Natural killer cell (primary cell): ENCODE measurements at regions not wholly inside any gene's neighbourhood (a gene's known extent, or its start where the extent isn't known, plus 50 kb on each side); places are given as distances from the start of the nearest gene placed in this dataset.

Experiments used
- ATAC-seq, 3 donors: fragments of 150-1000 bp in 2 of 3; fragments of 200-7000 bp in 1 of 3; cut with Tn5 transposase; 1 replicate in 1 of 3; 2 replicates in 2 of 3; pipeline ENCODE4 v1.10.0; 2021; ENCODE audit warnings: mild to moderate bottlenecking in 2 of 3, moderate library complexity in 2 of 3
- DNase-seq, 2 donors: peaks; one replicate each; pipeline versions ENCODE4 v3.0.0 to v3.0.0-alpha.2; 2013 to 2021; ENCODE audit warnings: mixed read lengths in 1 of 2
- H3K27ac ChIP-seq: one replicate; pipeline ENCODE4 v1.5.1; 2013; ENCODE audit warnings: mild to moderate bottlenecking, low read length
- H3K27me3 ChIP-seq: one replicate; pipeline ENCODE4 v1.6.1; 2013; ENCODE audit warnings: low read length; ENCODE audit not compliant: control insufficient read depth, insufficient read depth
- H3K36me3 ChIP-seq: one replicate; pipeline ENCODE4 v1.6.1; 2013; ENCODE audit warnings: low read length; ENCODE audit not compliant: control insufficient read depth, insufficient read depth
- H3K4me1 ChIP-seq: one replicate; pipeline ENCODE4 v1.6.1; 2013; ENCODE audit warnings: low read length; ENCODE audit not compliant: control insufficient read depth, insufficient read depth
- H3K4me3 ChIP-seq: one replicate; pipeline ENCODE4 v1.5.1; 2013; ENCODE audit warnings: low read length
- H3K9me3 ChIP-seq: one replicate; pipeline ENCODE4 v1.6.1; 2013; ENCODE audit warnings: low read length; ENCODE audit not compliant: control insufficient read depth, insufficient read depth
- H3K27ac Mint-ChIP-seq, 2 donors: one replicate each; pipeline ENCODE4 v1.8.0; 2022; ENCODE audit warnings: mild to moderate bottlenecking in 2 of 2, mixed read lengths in 2 of 2, moderate library complexity in 1 of 2
- H3K27me3 Mint-ChIP-seq, 2 donors: one replicate each; pipeline ENCODE4 v1.8.0; 2022; ENCODE audit warnings: low read depth in 2 of 2, mixed read lengths in 2 of 2
- H3K36me3 Mint-ChIP-seq: one replicate; pipeline ENCODE4 v1.8.0; 2022; ENCODE audit warnings: mixed read lengths
- H3K4me1 Mint-ChIP-seq, 2 donors: one replicate each; pipeline ENCODE4 v1.8.0; 2022; ENCODE audit warnings: mixed read lengths in 2 of 2
- H3K4me3 Mint-ChIP-seq: one replicate; pipeline ENCODE4 v1.8.0; 2022; ENCODE audit warnings: mild to moderate bottlenecking, moderate library complexity, mixed read lengths
- H3K9me3 Mint-ChIP-seq, 2 donors: one replicate each; pipeline ENCODE4 v1.8.0; 2022; ENCODE audit warnings: mixed read lengths in 2 of 2
- CTCF ChIP-seq: fragments of 200-600 bp; IDR thresholded peaks from one replicate; pipeline ENCODE4 v1.8.0; 2022; ENCODE audit warnings: antibody characterized with exemption
- WGBS: methylation state at CpG from one replicate; pipeline ENCODE4 v1.1.7; 2013; ENCODE audit warnings: missing lambda C conversion rate; ENCODE audit not compliant: insufficient coverage; 5-methylcytosine and 5-hydroxymethylcytosine counted together
- intact Hi-C: fragments of 100-400 bp; cut with micrococcal nuclease; formaldehyde crosslinking; loops from one replicate; pipeline ENCODE4 v1.14.2; 2022

GRCh38 chr10:107727767-107728317, 563.3 kb upstream of the SORCS1 start:
- H3K27ac ChIP-seq = no peak overlapping the region
- Mint-ChIP-seq H3K27ac (no peak overlapping the region), H3K4me3 (no peak overlapping the region), H3K36me3 (no peaks in the 10 kb centered on the region), H3K4me1 (no peaks in the 10 kb centered on the region), H3K27me3 (no peaks in the 10 kb centered on the region), H3K9me3 (peaks cover 6 to 8% of the 10 kb centered on the region in 2 donors)
- intact Hi-C loops = no loop called here
- no peak for TF ChIP-seq CTCF
- H3K4me1 ChIP-seq = no peaks in the 10 kb centered on the region
- DNase-seq (no peak), ATAC-seq (no peak)
- H3K4me3 ChIP-seq = no peak overlapping the region
- 83% methylated on average over 1 of the region's 2 CpGs for WGBS
- no peaks in the 10 kb centered on the region for H3K36me3 ChIP-seq
- H3K27me3 ChIP-seq = no peaks in the 10 kb centered on the region
- H3K9me3 ChIP-seq = peaks cover 13% of the 10 kb centered on the region

- no peak overlapping the region for H3K4me3 Mint-ChIP-seq
- TF ChIP-seq CTCF = no peak
- DNase-seq = no peak
Observed at GRCh38 chr10:107718864-107719263, 554.4 kb upstream of the SORCS1 start.

GRCh38 chr10:107717046-107717445, 552.5 kb upstream of the SORCS1 start:
- no peaks in the 10 kb centered on the region for H3K27me3 Mint-ChIP-seq
- H3K27ac ChIP-seq = no peak overlapping the region
- H3K4me1 Mint-ChIP-seq = no peaks in the 10 kb centered on the region
- ATAC-seq (no peak), DNase-seq (no peak)
- H3K36me3 ChIP-seq = no peaks in the 10 kb centered on the region
- no peaks in the 10 kb centered on the region for H3K9me3 ChIP-seq
- H3K4me3 ChIP-seq = no peak overlapping the region
- no peaks in the 10 kb centered on the region for H3K27me3 ChIP-seq
- H3K27ac Mint-ChIP-seq = no peak overlapping the region
- H3K9me3 Mint-ChIP-seq = peaks cover 13 to 17% of the 10 kb centered on the region in 2 donors
- intact Hi-C loops = no loop called here
- H3K4me1 ChIP-seq = no peaks in the 10 kb centered on the region
- H3K4me3 Mint-ChIP-seq = no peak overlapping the region
- H3K36me3 Mint-ChIP-seq = no peaks in the 10 kb centered on the region
- 80% methylated on average over 2 of the region's 2 CpGs for WGBS
- TF ChIP-seq CTCF = no peak

More at GRCh38 chr10:107718864-107719263, 554.4 kb upstream of the SORCS1 start:
- H3K4me3 ChIP-seq = no peak overlapping the region
- H3K27me3 ChIP-seq = no peaks in the 10 kb centered on the region
- H3K4me1 Mint-ChIP-seq = no peaks in the 10 kb centered on the region
- no peaks in the 10 kb centered on the region for H3K27me3 Mint-ChIP-seq
- WGBS = 81% methylated on average over 4 of the region's 4 CpGs
- H3K36me3 ChIP-seq = no peaks in the 10 kb centered on the region
- no peaks in the 10 kb centered on the region for H3K9me3 ChIP-seq
- ATAC-seq = no peak
- no peaks in the 10 kb centered on the region for H3K36me3 Mint-ChIP-seq
- H3K9me3 Mint-ChIP-seq = peaks cover 15 to 20% of the 10 kb centered on the region in 2 donors
- no peak overlapping the region for H3K27ac ChIP-seq
- H3K4me1 ChIP-seq = no peaks in the 10 kb centered on the region
- intact Hi-C loops = no loop called here
- H3K27ac Mint-ChIP-seq = no peak overlapping the region

GRCh38 chr10:107715565-107715964, 551.1 kb upstream of the SORCS1 start:
- DNase-seq = no peak
- intact Hi-C loops = no loop called here
- H3K27me3 Mint-ChIP-seq = no peaks in the 10 kb centered on the region
- H3K27ac ChIP-seq = no peak overlapping the region
- H3K4me3 Mint-ChIP-seq = no peak overlapping the region
- TF ChIP-seq CTCF = no peak
- no peaks in the 10 kb centered on the region for H3K9me3 ChIP-seq
- ATAC-seq = no peak
- H3K27ac Mint-ChIP-seq = no peak overlapping the region
- WGBS = no CpG with 5 or more reads among the region's 3 CpGs
- H3K36me3 Mint-ChIP-seq = no peaks in the 10 kb centered on the region
- no peaks in the 10 kb centered on the region for H3K4me1 Mint-ChIP-seq
- no peaks in the 10 kb centered on the region for H3K36me3 ChIP-seq
- H3K4me3 ChIP-seq = no peak overlapping the region
- no peaks in the 10 kb centered on the region for H3K4me1 ChIP-seq
- peaks cover 14% of the 10 kb centered on the region in 2 donors for H3K9me3 Mint-ChIP-seq
- H3K27me3 ChIP-seq = no peaks in the 10 kb centered on the region
